GM23338 (cell line): ENCODE measurements at regions not wholly inside any gene's neighbourhood (a gene's known extent, or its start where the extent isn't known, plus 50 kb on each side); places are given as distances from the start of the nearest gene placed in this dataset.

ENCODE experiments used
- ATAC-seq: fragments of 200-7000 bp; cut with Tn5 transposase; 3 replicates; pipeline ENCODE4 v1.9.1; 2020
- DNase-seq: peaks from one replicate; pipeline ENCODE4 v3.0.0-alpha.2; 2015; ENCODE audit warnings: low spot score
- H2AFZ ChIP-seq: fragments of 200-600 bp; sonication (generic); 2 replicates; pipeline ENCODE4 v1.8.0; 2016; ENCODE audit warnings: antibody characterized with exemption, mild to moderate bottlenecking, moderate library complexity
- H3F3A ChIP-seq: fragments of 200-600 bp; sonication (generic); replicated peaks from 2 replicates; pipeline ENCODE4 v1.8.0; 2017; ENCODE audit warnings: antibody characterized with exemption, mixed run types, low read depth
- H3K27ac ChIP-seq: fragments of 200-600 bp; sonication (generic); 2 replicates; pipeline ENCODE4 v1.6.1; 2016; ENCODE audit warnings: low read depth
- H3K27me3 ChIP-seq: fragments of 200-600 bp; sonication (generic); 2 replicates; pipeline ENCODE4 v1.8.0; 2016; ENCODE audit warnings: mild to moderate bottlenecking, mixed run types, moderate library complexity; ENCODE audit not compliant: insufficient read depth
- H3K36me3 ChIP-seq: fragments of 200-600 bp; sonication (generic); 2 replicates; pipeline ENCODE4 v1.8.0; 2016; ENCODE audit warnings: mild to moderate bottlenecking; ENCODE audit not compliant: insufficient read depth
- H3K4me1 ChIP-seq: fragments of 200-600 bp; sonication (generic); 2 replicates; pipeline ENCODE4 v1.8.0; 2016; ENCODE audit warnings: mild to moderate bottlenecking, moderate library complexity; ENCODE audit not compliant: insufficient read depth
- H3K4me2 ChIP-seq: fragments of 200-600 bp; sonication (generic); 2 replicates; pipeline ENCODE4 v1.7.1; 2017; ENCODE audit warnings: mixed run types
- H3K4me3 ChIP-seq: fragments of 200-600 bp; sonication (generic); 2 replicates; pipeline ENCODE4 v1.6.1; 2016; ENCODE audit warnings: mixed run types
- H3K79me2 ChIP-seq: fragments of 200-600 bp; sonication (generic); replicated peaks from 2 replicates; pipeline ENCODE4 v1.8.0; 2017; ENCODE audit warnings: mild to moderate bottlenecking; ENCODE audit not compliant: insufficient read depth
- H3K9me2 ChIP-seq: fragments of 200-600 bp; sonication (generic); 2 replicates; pipeline ENCODE4 v1.8.0; 2017; ENCODE audit not compliant: insufficient read depth
- H4K20me1 ChIP-seq: fragments of 200-600 bp; sonication (generic); replicated peaks from 2 replicates; pipeline ENCODE4 v1.8.0; 2017; ENCODE audit warnings: mild to moderate bottlenecking; ENCODE audit not compliant: insufficient read depth
- H3K27ac Mint-ChIP-seq: 2 replicates; pipeline ENCODE4 v1.8.0; 2020; ENCODE audit warnings: inconsistent platforms, mild to moderate bottlenecking, moderate library complexity, mixed read lengths
- H3K27me3 Mint-ChIP-seq: 3 replicates; pipeline ENCODE4 v1.8.0; 2022; ENCODE audit warnings: low read depth, mild to moderate bottlenecking, moderate library complexity, mixed read lengths, inconsistent platforms; ENCODE audit not compliant: insufficient read depth, poor library complexity
- H3K36me3 Mint-ChIP-seq: 3 replicates; pipeline ENCODE4 v1.8.0; 2021; ENCODE audit warnings: low read depth, mild to moderate bottlenecking, inconsistent platforms, moderate library complexity, mixed read lengths
- H3K4me1 Mint-ChIP-seq: 3 replicates; pipeline ENCODE4 v1.8.0; 2020; ENCODE audit warnings: mild to moderate bottlenecking, inconsistent platforms, mixed read lengths
- H3K4me3 Mint-ChIP-seq: 3 replicates; pipeline ENCODE4 v1.8.0; 2021; ENCODE audit warnings: moderate library complexity, mild to moderate bottlenecking, inconsistent platforms, mixed read lengths
- H3K9me3 Mint-ChIP-seq: 3 replicates; pipeline ENCODE4 v1.8.0; 2020; ENCODE audit warnings: moderate library complexity, mild to moderate bottlenecking, inconsistent platforms, mixed read lengths
- EZH2phosphoT487 ChIP-seq: fragments of 200-600 bp; sonication (generic); IDR thresholded peaks from one replicate; pipeline ENCODE4 v1.8.1; 2018; ENCODE audit warnings: antibody characterized with exemption; ENCODE audit not compliant: unreplicated experiment
- JUNB ChIP-seq: IDR thresholded peaks from one replicate; pipeline ENCODE4 v1.6.1; 2016; ENCODE audit warnings: antibody characterized with exemption; ENCODE audit not compliant: unreplicated experiment
- NANOG ChIP-seq: IDR thresholded peaks from 2 replicates; pipeline ENCODE4 v1.6.1; 2016; ENCODE audit warnings: antibody characterized with exemption, borderline replicate concordance
- STAT1 ChIP-seq: IDR thresholded peaks from one replicate; pipeline ENCODE4 v1.6.1; 2016; ENCODE audit warnings: antibody characterized with exemption; ENCODE audit not compliant: unreplicated experiment
- ZNF331 ChIP-seq: fragments of 250-450 bp; sonication (Bioruptor Pico); IDR thresholded peaks from 2 replicates; pipeline ENCODE4 v1.5.0; 2020; ENCODE audit warnings: low read depth, mild to moderate bottlenecking, moderate library complexity
- TF ChIP-seq, protein P1 (sequence below): fragments of 250-450 bp; sonication (Bioruptor Pico); IDR thresholded peaks from 2 replicates; pipeline ENCODE4 v1.5.0; 2020; ENCODE audit warnings: mild to moderate bottlenecking, moderate library complexity
- TF ChIP-seq, protein P2 (sequence below), 2 experiments: fragments of 200-600 bp in 1 of 2; sonication (generic) in 1 of 2; conservative IDR thresholded peaks; 2 replicates each; pipeline versions ENCODE4 v1.5.1 to v1.6.1; 2016 to 2017; ENCODE audit warnings: antibody characterized with exemption in 2 of 2, low read depth in 2 of 2, mild to moderate bottlenecking in 2 of 2, moderate library complexity in 1 of 2
- TF ChIP-seq, protein P3 (sequence below): IDR thresholded peaks from 2 replicates; pipeline ENCODE4 v1.6.1; 2016; ENCODE audit warnings: antibody characterized with exemption
- TF ChIP-seq, protein P4 (sequence below): IDR thresholded peaks from one replicate; pipeline ENCODE4 v1.6.1; 2018; ENCODE audit warnings: antibody characterized with exemption; ENCODE audit not compliant: unreplicated experiment

GRCh38 chr1:184292101-184292500 is 94.7 kb upstream of the C1orf21 start (continued):
- TF ChIP-seq, protein P1, sequence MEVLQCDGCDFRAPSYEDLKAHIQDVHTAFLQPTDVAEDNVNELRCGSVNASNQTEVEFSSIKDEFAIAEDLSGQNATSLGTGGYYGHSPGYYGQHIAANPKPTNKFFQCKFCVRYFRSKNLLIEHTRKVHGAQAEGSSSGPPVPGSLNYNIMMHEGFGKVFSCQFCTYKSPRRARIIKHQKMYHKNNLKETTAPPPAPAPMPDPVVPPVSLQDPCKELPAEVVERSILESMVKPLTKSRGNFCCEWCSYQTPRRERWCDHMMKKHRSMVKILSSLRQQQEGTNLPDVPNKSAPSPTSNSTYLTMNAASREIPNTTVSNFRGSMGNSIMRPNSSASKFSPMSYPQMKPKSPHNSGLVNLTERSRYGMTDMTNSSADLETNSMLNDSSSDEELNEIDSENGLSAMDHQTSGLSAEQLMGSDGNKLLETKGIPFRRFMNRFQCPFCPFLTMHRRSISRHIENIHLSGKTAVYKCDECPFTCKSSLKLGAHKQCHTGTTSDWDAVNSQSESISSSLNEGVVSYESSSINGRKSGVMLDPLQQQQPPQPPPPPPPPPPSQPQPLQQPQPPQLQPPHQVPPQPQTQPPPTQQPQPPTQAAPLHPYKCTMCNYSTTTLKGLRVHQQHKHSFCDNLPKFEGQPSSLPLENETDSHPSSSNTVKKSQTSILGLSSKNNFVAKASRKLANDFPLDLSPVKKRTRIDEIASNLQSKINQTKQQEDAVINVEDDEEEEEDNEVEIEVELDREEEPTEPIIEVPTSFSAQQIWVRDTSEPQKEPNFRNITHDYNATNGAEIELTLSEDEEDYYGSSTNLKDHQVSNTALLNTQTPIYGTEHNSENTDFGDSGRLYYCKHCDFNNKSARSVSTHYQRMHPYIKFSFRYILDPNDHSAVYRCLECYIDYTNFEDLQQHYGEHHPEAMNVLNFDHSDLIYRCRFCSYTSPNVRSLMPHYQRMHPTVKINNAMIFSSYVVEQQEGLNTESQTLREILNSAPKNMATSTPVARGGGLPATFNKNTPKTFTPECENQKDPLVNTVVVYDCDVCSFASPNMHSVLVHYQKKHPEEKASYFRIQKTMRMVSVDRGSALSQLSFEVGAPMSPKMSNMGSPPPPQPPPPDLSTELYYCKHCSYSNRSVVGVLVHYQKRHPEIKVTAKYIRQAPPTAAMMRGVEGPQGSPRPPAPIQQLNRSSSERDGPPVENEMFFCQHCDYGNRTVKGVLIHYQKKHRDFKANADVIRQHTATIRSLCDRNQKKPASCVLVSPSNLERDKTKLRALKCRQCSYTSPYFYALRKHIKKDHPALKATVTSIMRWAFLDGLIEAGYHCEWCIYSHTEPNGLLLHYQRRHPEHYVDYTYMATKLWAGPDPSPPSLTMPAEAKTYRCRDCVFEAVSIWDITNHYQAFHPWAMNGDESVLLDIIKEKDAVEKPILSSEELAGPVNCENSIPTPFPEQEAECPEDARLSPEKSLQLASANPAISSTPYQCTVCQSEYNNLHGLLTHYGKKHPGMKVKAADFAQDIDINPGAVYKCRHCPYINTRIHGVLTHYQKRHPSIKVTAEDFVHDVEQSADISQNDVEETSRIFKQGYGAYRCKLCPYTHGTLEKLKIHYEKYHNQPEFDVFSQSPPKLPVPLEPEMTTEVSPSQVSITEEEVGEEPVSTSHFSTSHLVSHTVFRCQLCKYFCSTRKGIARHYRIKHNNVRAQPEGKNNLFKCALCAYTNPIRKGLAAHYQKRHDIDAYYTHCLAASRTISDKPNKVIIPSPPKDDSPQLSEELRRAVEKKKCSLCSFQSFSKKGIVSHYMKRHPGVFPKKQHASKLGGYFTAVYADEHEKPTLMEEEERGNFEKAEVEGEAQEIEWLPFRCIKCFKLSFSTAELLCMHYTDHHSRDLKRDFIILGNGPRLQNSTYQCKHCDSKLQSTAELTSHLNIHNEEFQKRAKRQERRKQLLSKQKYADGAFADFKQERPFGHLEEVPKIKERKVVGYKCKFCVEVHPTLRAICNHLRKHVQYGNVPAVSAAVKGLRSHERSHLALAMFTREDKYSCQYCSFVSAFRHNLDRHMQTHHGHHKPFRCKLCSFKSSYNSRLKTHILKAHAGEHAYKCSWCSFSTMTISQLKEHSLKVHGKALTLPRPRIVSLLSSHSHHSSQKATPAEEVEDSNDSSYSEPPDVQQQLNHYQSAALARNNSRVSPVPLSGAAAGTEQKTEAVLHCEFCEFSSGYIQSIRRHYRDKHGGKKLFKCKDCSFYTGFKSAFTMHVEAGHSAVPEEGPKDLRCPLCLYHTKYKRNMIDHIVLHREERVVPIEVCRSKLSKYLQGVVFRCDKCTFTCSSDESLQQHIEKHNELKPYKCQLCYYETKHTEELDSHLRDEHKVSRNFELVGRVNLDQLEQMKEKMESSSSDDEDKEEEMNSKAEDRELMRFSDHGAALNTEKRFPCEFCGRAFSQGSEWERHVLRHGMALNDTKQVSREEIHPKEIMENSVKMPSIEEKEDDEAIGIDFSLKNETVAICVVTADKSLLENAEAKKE = no peak
- no peak for TF ChIP-seq JUNB

DNA sequence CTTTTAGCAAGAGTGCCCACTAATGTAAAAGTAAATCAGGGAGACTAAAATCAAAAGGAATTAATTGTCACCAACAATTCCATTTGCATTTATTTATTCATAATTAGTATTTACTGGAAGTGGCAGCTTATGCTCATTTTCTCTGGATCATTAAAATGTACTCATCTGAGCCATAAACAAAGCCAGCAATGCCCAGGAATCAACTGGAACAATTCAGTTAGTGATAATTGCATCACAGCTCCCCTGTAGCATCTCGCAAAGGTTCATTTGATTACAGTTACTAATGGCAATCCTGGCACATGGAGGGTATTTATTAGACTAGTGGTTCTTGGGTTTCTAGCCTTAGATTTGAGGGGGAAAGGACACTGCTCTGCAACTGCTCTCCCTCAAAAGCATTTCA is 92.7 kb upstream of the C1orf21 start:
- Histone ChIP-seq H3K4me3 (no peak overlapping the region), H3K4me2 (no peak overlapping the region), H2AFZ (no peak overlapping the region), H3K27ac (no peak overlapping the region), H3K79me2 (no peaks in the 10 kb centered on the region), H4K20me1 (no peaks in the 10 kb centered on the region), H3K4me1 (no peaks in the 10 kb centered on the region; the same call in 1 of the 2 replicates), H3K27me3 (no peaks in the 10 kb centered on the region), H3F3A (no peaks in the 10 kb centered on the region), H3K36me3 (0 out of 2 replicates have a peak, but pooled peaks cover 4% of the 10 kb centered on the region), H3K9me2 (no peaks in the 10 kb centered on the region)
- H3K4me3 Mint-ChIP-seq = no peak overlapping the region
- peaks cover 32% of the 10 kb centered on the region for H3K9me3 Mint-ChIP-seq
- peaks cover 9% of the 10 kb centered on the region for H3K4me1 Mint-ChIP-seq
- peaks cover 23% of the 10 kb centered on the region for H3K36me3 Mint-ChIP-seq
- H3K27me3 Mint-ChIP-seq = no peaks in the 10 kb centered on the region
- DNase-seq (no peak), ATAC-seq (no peak)
- no peak overlapping the region for H3K27ac Mint-ChIP-seq
- TF ChIP-seq NANOG = no peak
- TF ChIP-seq, protein P2, sequence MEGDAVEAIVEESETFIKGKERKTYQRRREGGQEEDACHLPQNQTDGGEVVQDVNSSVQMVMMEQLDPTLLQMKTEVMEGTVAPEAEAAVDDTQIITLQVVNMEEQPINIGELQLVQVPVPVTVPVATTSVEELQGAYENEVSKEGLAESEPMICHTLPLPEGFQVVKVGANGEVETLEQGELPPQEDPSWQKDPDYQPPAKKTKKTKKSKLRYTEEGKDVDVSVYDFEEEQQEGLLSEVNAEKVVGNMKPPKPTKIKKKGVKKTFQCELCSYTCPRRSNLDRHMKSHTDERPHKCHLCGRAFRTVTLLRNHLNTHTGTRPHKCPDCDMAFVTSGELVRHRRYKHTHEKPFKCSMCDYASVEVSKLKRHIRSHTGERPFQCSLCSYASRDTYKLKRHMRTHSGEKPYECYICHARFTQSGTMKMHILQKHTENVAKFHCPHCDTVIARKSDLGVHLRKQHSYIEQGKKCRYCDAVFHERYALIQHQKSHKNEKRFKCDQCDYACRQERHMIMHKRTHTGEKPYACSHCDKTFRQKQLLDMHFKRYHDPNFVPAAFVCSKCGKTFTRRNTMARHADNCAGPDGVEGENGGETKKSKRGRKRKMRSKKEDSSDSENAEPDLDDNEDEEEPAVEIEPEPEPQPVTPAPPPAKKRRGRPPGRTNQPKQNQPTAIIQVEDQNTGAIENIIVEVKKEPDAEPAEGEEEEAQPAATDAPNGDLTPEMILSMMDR (conservative IDR thresholded peaks at IDR 0.05; ENCODE audit: low read depth in 2 of 2) = no peak
- no peak for TF ChIP-seq STAT1
- no peak for TF ChIP-seq JUNB
- TF ChIP-seq ZNF331 = no peak
- TF ChIP-seq, protein P3, sequence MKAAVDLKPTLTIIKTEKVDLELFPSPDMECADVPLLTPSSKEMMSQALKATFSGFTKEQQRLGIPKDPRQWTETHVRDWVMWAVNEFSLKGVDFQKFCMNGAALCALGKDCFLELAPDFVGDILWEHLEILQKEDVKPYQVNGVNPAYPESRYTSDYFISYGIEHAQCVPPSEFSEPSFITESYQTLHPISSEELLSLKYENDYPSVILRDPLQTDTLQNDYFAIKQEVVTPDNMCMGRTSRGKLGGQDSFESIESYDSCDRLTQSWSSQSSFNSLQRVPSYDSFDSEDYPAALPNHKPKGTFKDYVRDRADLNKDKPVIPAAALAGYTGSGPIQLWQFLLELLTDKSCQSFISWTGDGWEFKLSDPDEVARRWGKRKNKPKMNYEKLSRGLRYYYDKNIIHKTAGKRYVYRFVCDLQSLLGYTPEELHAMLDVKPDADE = no peak
- TF ChIP-seq, protein P4, sequence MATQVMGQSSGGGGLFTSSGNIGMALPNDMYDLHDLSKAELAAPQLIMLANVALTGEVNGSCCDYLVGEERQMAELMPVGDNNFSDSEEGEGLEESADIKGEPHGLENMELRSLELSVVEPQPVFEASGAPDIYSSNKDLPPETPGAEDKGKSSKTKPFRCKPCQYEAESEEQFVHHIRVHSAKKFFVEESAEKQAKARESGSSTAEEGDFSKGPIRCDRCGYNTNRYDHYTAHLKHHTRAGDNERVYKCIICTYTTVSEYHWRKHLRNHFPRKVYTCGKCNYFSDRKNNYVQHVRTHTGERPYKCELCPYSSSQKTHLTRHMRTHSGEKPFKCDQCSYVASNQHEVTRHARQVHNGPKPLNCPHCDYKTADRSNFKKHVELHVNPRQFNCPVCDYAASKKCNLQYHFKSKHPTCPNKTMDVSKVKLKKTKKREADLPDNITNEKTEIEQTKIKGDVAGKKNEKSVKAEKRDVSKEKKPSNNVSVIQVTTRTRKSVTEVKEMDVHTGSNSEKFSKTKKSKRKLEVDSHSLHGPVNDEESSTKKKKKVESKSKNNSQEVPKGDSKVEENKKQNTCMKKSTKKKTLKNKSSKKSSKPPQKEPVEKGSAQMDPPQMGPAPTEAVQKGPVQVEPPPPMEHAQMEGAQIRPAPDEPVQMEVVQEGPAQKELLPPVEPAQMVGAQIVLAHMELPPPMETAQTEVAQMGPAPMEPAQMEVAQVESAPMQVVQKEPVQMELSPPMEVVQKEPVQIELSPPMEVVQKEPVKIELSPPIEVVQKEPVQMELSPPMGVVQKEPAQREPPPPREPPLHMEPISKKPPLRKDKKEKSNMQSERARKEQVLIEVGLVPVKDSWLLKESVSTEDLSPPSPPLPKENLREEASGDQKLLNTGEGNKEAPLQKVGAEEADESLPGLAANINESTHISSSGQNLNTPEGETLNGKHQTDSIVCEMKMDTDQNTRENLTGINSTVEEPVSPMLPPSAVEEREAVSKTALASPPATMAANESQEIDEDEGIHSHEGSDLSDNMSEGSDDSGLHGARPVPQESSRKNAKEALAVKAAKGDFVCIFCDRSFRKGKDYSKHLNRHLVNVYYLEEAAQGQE = no peak
- TF ChIP-seq EZH2phosphoT487 = no peak
